RCC 7860 (cell line): ENCODE measurements at regions not wholly inside any gene's neighbourhood (a gene's known extent, or its start where the extent isn't known, plus 50 kb on each side); places are given as distances from the start of the nearest gene placed in this dataset.

Experiments used
- DNase-seq: peaks from one replicate; pipeline ENCODE4 v3.0.0-alpha.2; 2015; ENCODE audit warnings: low spot score
- FAIRE-seq: peaks from 2 replicates; lab custom pipeline; 2012; peaks lifted over from hg19 to GRCh38; lab: Jason Lieb, UNC

DNA sequence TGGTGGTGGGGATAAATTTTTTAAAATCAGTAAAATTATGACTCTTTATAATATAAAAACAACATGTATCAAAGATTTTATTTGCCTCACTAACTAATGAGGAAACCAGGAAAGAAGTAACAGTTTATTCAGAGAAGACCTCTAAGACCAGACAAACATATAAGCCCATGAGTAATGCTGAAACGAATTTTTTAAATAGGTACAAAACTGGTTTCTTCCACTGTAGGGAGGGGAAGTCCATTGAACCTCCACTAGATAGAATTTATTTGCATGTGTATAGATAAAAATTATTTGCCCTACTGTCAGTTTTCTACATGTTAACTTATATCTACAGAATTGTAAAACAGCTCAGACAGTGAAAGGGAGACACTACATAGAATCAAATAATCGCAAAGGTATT is 86.8 kb downstream of the ZC3H11B start:
- FAIRE-seq, result no peak

DNA sequence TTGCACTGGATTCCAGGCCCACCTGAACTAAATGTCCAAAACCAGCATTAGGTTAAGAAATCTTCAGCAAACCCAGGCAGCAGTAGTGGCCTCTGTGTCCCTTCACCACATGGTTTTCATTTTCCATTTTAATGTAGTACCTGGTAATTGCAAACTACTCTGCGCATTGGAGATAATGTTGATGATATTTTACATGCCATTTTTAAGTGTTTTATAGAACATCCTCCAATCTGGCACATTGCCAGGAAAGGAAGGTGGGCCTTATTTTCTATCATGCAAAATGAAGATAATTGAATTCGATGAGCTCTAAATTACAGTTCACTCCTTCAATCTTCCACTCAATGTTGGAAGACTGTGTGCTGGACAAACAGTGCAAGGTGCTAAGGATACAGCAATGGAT is 89.5 kb downstream of the ZC3H11B start:
- DNase-seq (no peak), FAIRE-seq (no peak)

More for the DNA sequence above, 86.8 kb downstream of the ZC3H11B start:
- no peak for DNase-seq

DNA sequence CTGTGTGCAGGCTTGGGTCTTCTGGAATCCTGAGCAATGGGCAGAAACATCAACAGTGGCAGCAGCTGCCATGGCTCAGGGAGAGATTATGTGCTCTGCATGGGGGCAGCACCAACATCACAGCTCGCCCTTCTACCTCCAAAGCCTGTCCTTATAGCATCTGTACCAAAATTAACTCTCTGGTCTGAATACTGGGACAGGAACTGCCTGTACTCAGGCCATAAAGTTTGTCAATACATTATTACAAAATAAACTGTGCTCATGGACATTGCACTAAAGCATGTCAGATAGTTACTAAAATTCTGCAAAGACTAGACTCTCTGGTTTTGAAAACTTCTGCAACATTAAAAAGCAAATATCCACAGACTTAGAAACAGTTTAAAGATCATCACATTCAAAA is 91.6 kb downstream of the ZC3H11B start:
- FAIRE-seq, result no peak

DNA sequence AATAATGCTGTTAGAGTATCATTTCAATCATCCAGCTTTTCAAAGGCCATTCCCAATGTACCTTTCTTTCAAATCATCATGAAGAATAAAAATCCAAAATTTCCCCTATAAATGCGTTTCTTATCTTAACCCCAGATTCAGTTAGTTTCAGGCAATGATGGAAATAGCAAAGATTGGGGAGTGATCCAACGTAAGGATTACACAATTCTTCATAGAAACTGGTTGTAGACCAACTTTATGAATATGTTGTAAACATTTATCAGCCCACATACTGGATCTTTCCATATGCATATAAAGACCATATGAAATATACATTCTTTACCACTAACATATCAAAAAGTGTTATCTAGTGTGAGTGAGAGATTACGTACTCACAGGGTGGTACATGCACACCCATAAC is 92.7 kb downstream of the ZC3H11B start:
- DNase-seq, result no peak
- FAIRE-seq, result no peak

More for the DNA sequence above, 91.6 kb downstream of the ZC3H11B start:
- DNase-seq, result no peak

DNA sequence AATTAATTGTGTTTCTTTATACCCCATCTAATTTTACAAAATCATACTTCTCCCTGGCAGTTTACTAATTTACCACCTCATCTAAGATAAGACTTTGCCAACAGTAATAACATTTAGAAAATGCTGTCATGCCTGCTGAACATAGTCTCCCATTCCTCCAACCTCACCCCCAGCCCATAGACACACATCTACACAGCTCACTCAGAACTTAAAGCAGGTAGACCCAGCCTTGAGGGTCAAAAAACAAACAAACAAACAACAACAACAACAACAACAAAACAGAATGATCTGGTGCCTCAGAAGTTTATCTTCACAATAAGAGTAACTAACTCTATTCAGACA is 94.0 kb downstream of the ZC3H11B start:
- DNase-seq (no peak), FAIRE-seq (no peak)

DNA sequence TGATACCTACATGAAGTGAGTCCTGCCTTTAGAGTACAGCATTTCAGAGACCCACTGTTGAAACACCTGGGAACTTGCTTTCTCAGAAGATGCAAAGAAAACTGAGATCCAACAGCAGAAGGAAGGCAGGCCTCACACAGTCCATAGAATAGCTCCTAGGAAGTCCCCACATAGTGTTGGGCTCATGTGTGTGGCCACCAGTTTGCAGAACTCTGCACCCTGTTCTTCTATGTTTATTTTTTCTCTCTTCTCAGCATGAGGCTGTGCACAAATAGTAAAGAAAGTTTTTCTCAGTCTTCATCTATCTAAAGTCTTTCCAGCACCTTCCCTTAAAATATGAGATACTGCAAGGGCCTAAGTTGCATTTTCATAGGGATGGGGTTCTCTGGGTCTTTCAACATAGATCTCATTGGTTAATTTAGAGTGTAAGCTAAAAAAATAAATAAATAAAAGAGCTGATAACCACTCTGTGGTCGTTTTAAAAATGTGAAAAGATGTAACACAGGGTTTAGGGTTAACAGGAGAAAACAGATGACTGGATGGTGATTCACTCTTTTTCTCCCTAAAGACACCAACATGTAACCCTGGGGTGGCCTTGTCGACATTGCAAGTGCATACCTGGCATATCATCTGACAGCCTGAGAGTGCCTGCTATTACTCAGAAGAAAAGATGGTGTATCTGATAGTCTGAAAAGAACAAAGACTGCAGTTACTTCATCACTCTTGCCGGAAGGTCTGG is 94.6 kb downstream of the ZC3H11B start:
- DNase-seq (peak; percentile 39), FAIRE-seq (no peak)

DNA sequence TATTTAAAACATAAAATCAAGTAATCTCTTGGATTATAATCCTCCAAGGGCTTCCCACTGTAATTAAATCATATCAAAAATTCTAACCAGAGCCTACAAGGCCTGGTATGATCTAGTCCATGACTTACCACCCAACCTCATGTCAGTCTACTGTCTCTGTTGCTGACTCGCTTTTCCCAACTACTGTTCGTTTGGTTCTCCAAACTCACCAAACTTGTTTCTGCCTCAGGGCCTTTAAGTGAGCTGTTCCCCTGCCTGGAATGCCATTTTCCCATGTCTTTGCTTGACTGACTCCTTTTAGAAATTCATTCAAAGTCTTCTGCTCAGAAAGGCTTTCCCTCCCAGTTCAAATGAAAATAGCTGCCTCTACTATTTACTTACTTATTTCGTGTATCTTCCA is 95.9 kb downstream of the ZC3H11B start:
- FAIRE-seq, result no peak
- DNase-seq, result no peak

DNA sequence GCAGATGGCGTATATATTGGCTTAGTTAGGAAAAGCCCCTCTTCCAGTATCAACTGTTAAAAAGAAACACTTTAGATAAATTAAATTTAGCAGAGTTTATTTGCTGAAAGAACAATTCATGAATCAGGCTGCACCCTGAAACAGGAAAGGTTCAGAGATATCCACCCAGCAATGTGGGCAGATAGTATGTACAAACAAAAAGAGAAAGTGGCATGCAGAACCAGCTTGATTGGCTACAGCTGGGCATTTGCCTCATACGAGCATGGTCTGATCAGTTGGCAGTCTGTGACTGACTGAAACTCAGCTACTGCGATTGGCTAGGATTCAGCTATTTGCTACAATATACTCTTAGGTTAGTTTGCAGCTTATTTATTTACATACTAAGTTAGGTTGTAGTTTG is 98.2 kb downstream of the ZC3H11B start:
- FAIRE-seq (no peak), DNase-seq (no peak)

DNA sequence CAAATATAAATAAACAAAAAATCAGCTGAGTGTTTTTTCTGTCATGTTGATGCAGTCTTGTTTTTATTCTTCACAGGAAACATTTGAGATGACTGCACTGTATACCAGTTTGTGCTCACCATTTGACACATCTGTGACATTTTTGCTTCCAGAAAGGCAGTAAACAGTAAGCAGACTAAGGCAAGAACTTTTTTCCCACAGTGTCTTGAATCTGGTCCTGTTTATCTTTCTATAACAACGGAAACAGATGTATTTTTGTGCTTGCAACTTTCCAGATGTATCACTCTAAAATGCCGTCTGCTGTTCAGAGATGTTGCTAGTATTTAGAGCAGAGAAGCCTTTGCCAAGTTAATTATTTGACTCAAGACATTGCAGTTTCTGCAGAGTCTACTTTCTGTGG is 105.5 kb downstream of the ZC3H11B start:
- FAIRE-seq (no peak), DNase-seq (no peak)

DNA sequence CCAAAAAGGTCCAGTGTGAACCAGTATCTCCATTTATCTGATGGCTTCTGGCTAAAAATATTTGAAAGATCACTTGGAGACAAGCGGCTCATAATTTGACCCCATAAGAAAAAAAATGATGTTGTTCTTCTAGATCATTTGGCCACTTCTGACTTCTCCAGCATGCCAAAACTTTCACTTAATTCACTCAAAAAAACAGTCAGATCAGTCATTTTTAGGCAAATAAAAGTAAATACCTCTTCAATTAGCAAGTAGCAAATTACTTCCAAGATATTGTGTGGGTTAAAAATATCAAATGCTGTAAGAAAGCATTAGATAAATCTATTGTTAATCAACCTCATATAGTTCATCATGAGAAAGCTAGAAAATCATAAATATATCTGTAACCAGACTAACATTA is 106.0 kb downstream of the ZC3H11B start:
- DNase-seq (no peak), FAIRE-seq (no peak)

DNA sequence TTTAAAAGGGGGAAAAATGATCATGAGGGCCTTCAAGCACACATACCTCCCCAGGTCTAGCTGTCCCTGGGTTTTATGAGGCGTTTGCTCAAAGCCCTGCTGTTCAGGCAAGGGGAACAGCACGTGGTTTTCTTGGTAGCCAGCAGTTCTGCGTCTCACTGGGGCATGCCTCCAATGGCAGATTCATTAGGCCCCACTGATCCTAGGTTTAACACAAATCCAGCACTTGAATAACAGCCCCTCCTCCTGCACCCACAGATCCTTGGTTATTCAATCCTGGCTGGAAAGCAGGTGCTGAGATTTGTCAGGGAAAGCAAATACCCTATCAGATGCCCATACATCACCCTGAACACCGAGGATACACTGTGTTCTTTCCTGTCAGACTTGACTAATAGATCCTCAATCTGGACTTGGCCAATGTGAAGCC is 106.4 kb downstream of the ZC3H11B start:
- no peak for DNase-seq
- FAIRE-seq, result no peak

DNA sequence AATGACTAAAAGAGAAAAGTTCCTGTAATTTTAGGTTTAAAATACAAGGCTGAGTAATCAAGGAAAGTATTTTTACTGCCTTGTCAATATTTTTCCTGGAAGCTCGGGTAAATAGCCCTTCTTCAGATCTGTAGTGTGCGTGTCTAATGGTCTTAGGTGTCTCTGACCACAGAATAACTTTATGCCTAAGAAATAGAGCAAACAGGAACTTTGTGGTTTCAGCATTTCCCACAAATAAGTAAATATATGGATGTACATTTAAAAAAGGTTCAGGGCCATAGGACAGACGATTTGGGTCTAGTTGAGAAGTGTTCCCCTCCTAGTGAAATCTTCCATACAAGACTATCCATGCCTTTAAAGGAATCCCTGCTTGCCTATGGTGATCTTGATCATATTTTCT is 107.0 kb downstream of the ZC3H11B start:
- no peak for FAIRE-seq

DNA sequence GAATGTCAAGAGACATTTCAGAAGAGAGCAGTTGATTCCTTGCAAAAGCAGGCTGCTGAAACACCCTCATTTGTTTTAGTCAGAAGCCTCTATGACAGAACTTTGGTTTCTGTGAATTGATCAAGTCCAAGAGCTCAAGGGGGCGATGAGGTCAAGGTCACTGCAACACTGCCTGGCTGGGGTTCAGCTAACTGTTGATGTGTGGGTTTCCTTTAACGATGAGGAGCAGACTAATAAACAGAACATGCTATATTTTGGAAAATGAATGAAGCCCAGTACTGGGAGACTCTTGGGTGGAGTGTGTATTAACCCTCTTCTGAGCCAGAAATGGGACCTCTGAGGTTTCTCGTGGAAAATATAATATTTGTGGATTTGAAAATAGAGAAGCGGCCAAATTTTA is 109.3 kb downstream of the ZC3H11B start:
- DNase-seq, result no peak

More for the DNA sequence above, 107.0 kb downstream of the ZC3H11B start:
- DNase-seq, result no peak

DNA sequence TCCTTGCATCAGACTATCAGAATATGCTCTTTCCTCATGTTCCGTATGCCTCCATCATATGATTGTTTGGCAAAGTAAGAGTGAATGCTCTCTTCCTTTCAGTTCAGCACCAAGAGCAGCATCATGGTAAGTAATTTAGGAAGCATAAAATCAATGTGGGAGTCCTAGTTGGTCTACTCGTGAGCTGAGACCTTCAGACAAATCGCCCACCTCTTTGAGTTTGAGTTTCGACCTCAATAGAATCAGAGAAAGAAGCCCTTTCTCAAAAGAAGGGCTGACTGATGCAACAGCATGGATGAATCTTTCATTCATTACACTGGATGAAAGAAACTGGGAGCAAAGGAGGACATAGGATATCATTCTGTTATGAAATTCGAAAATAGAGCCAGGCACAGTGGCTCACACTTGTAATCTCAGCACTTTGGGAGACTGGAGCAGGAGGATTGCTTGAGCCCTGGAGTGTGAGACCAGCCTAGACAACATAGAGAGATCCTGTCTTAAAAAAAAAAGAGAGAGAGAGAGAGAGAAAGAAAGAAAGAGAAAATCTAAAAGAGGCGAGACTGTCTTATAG is 112.5 kb downstream of the ZC3H11B start:
- no peak for FAIRE-seq
- no peak for DNase-seq

More for the DNA sequence above, 109.3 kb downstream of the ZC3H11B start:
- FAIRE-seq, result no peak

DNA sequence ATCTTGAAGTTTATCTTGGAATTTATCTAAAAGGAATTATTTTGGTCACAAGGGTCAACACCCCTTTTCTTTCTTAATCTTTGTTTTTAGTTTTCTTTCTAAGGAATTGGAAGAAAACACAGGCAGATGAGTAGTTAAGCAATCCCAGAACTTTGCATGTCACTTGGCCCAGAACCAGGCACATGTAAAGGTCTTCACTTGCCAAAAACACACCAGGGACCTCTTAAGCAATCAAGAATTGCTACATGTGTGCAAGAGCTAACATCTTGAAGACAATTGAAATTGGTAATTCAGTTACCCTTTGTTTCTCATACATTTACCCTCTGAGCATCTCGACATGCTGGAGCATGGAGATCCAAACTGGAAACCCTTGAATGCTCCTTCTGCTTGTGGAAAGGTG is 114.2 kb downstream of the ZC3H11B start:
- DNase-seq, result no peak
- no peak for FAIRE-seq

DNA sequence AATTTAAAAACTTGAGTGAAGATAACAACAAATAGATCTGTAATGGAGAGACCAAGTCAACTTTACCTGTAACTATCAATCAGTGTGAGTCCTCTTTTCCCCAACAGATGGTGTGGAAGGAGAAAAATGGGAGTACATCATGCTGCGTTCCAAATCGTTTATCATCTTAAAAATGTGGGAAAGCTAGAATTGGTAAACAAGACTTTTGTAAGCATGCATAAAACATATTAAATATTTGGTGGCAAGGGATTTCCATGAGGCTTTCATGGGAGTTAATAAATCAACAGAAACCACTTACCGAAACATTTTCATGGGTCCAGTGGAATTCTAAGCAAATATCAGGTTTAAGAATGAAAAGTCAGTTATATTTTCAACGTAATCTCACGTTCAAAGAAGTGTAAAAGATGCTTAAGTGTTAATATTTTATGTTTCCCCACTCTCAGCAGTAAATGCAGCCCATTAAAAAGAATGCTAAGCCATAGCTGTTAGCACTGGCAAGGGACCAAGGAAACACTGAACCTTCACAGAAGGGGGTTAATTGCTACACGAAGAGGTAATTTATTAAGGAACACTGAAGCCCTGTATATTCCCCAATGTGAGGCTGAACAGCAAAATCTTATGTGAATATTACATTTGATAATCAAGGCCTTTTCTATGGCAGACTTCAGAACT is 117.0 kb downstream of the ZC3H11B start:
- DNase-seq, result no peak
- no peak for FAIRE-seq

DNA sequence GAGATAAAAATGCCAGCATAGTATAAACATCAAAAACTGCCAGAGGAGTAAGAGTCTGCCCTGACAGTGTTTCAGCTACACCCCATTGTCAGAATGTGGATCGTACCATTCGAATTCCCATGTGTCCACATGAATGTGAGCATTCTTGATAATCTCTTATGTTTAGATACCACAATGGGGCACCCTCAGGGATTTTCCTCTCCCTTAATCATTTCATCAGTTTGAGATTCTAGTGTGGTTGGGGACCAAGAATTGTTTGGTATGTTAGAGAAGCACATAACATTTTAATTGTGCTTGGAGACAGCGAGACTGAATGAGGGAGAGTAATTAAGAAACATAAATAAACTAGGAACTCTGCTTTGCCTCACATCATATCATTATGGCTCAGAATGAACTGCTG is 120.2 kb downstream of the ZC3H11B start:
- DNase-seq, result no peak
- FAIRE-seq, result no peak

DNA sequence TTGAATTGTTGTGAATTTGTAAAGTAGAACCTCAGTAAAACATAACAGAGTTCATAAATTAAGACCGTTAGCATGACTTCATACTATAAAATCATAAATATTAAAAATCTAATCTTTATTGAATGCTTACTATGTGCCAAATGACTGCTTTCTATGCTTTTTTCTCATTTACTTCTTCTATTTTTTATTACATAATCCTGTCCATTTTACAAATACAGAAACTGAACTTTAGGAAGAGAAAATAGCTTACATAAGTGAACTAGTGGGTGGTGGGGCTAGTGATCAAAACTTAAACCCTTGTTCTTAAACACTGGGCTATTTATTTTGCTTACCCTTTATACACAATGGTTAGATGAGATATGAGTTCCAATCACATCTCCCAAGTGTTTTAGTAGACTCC is 122.3 kb downstream of the ZC3H11B start:
- DNase-seq (no peak), FAIRE-seq (no peak)

DNA sequence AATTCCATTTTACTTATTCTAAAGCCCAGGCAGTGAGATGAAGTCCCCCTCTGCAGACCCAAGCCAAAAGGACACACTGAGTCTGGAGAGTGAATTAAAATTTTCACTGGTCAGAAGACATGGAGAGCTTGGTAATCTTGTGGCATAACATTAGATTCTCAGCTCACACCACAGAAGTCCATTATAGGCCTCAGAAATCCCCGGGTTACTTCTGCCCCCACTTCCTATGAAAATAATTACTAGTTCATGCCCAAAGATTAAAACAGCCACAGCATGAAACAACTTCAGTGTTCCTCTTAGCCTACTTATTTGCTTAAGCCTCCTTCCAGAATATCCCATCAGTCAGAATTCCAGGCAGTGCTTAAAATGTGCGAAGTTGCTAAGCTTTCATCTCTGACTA is 123.3 kb downstream of the ZC3H11B start:
- FAIRE-seq (no peak), DNase-seq (no peak)

DNA sequence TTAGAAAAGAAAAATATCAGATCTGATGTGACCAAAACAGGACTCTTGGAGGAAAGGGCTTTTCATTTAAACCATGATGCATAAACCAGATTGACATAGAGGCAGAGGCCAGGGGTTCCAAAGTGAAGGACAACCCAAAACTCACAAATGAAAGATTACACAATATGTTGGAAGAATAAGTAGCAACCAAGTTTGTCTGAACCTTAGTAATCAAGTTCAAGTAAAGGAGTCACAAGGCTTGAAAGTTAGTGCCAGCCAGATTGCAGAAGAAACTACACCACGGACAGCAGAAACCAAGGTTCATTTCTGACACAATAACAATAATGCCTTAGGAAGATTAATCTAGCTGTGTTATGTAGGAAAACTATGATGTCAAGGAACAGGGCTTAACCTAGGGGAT is 124.6 kb downstream of the ZC3H11B start:
- FAIRE-seq, result no peak
- DNase-seq, result no peak

DNA sequence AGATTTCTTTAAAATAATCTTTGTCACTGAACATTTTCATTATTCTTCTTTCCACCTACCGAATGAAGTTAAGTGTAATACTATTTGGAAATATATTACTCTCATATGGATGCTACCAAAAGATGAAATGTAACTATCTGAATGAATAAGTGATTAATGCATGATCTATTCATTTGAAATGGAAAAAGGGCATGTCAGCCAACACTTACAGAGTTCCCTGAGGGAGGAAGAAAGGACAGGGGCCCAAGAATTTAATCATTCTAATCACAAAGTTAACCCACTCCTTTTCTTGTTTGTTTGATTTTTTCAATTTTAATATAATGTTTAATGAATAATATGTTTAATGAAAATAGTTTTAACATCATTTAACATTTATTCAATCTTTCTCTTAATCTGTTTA is 129.4 kb downstream of the ZC3H11B start:
- FAIRE-seq (no peak), DNase-seq (no peak)

DNA sequence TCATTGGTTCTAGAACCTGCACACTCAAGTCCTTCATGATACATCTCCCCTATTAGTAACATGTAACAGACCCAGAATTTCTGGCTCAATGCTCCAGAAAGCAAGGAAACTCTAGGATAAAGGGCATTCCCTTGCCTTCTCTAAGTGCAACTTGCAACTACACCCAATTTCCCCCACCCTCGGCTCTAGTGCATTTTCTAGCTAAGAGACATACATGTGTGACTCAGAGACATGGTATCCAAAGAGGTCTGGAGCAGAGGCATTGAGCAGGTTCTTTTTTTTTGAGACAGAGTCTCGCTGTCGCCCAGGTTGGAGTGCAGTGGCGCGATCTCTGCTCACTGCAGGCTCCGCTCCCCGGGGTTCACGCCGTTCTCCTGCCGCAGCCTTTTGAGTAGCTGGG is 132.9 kb downstream of the ZC3H11B start:
- FAIRE-seq, result no peak
- no peak for DNase-seq
